Activated effector memory CD4-positive, alpha-beta T cell treated with anti-CD3 and anti-CD28 coated beads, Interleukin-2, amount 50 U/mL, for 16 hours (primary cell): ENCODE measurements at regions not wholly inside any gene's neighbourhood (a gene's known extent, or its start where the extent isn't known, plus 50 kb on each side); places are given as distances from the start of the nearest gene placed in this dataset.
A peak's percentile ranks its signal among the peaks of the same experiment; 100 is the strongest.

Experiments
- DNase-seq: peaks from one replicate; pipeline ENCODE4 v3.0.0-alpha.2; 2020

DNA sequence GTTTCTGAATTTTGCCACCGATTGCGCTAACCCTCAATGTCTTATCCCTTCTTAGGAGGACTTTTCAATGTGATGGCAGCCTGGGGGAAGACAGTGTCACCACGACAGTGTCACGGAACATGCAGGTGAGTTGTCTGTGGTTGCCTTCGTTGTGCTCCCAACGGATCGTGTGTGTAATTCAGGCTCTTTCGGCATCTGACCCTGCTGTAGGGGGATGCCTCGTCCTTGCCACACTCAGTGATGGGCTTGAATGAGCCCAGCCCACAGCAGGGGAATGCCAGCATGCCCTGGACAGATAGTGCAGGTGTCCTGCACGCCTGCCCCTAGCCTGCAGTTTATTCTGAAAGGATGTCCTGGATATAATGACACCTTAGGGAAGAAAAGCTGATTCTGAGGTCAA lies 123.8 kb upstream of the RTL1 start:
- no peak for DNase-seq

- DNase-seq = no peak
These were observed 124.4 kb upstream of the RTL1 start for GRCh38 chr14:101027966-101028365.

DNA sequence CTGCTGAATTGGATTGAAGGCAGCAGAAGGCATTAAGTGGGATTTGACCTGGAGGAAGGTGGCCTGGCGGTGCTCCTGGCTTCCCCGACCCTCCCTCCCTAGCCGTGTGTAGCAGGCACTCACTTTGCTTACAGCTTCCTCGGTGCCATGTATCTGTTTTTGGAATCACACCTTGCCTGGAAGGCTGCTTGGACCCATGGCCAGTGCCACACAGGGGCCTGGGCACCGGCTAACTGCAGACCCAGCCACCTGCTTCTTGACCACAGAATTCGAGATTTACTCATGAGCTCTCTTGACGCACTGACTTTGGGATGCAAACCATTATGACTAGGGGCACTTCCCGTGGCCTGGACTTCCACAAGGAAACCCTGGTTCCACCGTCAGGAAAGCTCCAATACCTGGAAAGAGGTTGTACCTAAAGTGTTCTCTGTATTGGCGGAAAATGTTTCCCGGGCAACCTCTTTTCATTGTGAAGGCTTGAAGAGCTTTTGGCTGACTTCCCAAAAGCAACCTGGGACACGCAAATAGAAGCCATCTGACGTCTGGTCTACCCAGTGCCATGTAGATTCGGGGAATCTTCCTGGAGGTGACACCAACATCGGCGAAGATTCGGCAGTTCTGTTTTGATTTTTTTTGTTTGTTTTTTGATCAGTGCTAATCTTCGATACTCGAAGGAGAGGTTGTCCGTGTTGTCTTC lies 125.6 kb upstream of the RTL1 start:
- DNase-seq = no peak

- no peak for DNase-seq
These were observed 126.3 kb upstream of the RTL1 start for GRCh38 chr14:101029668-101030290.

- DNase-seq = no peak
These were observed 127.1 kb upstream of the RTL1 start for GRCh38 chr14:101030586-101030985.

GRCh38 chr14:101031186-101031585 lies 127.7 kb upstream of the RTL1 start:
- no peak for DNase-seq

GRCh38 chr14:101031721-101032120 lies 128.2 kb upstream of the RTL1 start:
- no peak for DNase-seq

DNA sequence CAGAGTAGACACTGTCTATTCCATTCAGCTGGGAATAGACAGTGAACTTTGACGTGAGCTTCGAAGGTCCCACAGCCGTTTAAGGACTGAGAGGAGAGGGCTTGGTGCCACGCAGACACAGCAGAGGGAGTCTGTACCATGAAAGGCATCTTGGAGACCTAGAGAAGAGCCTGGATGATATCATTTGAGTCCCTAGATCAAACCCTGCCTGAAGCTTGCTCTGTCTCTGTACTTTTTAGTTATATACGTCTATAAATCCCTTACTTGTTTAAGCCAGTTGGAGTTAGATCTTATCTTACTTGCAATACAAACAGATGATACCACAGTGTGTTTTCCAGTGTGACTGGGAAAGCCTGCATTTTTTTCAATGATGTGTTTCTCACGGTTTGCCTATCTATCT lies 128.9 kb upstream of the RTL1 start:
- no peak for DNase-seq

- peak; percentile 28 for DNase-seq
These were observed 129.5 kb upstream of the RTL1 start for GRCh38 chr14:101033006-101033405.

- peak; percentile 49 for DNase-seq
These were observed 130.1 kb upstream of the RTL1 start for GRCh38 chr14:101033446-101034165.

DNA sequence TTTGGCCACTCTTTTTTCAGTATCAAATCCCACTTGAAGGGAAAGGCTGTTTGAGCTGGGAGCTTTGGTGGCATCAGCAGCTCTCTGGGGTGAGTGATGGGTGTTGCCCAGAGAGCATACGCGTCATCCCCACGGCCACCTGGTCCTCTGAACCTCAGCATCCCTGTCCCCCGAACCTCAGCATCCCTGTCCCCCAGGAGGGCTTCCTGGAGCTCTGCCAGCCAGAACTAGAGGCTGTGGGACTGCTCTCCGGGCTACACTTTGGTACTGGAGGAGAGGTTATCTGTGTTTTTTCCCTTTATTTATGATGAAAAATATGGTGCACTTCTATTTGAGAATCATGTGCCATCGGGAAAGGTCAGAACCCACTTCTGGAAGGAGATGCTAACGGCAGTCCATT lies 131.5 kb upstream of the RTL1 start:
- peak; percentile 6 for DNase-seq

- DNase-seq = peak; percentile 25
These were observed 132.1 kb upstream of the RTL1 start for GRCh38 chr14:101035466-101036225.

GRCh38 chr14:101037021-101037817 lies 133.7 kb upstream of the RTL1 start:
- DNase-seq = no peak

DNA sequence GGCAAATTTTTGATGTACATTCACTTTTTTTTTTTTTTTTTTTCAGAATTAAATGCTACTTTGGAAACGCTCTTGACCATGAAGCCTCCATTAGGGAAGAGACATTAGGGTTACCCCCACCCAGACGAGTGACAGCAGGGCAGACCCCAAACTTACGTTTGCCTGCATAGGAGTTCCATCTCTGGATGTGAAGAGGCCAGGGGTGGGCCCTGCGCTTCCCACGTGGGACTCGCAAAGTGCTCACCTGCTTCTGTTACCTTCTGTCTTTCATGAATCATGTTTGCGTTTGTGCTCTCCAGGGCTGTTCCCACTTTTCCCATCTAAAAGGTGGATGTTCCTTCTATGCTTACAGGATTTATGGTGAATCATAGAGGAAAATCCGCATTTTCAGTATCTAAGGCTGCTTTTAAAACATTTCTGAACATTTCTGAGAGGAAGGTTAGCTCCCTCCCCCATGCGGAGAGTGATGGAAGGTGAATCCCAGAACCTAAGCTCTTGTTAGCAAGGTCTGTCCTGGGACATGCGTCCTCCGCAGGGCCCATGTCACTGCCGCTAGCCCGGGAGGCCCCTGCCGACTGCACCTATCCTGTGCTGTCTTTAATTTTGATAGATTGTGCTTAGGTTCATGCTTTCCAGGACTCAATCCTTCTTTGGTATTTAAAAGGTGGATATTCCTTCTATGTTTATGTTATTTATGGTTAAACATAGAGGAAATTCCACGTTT lies 135.7 kb upstream of the RTL1 start:
- no peak for DNase-seq

DNA sequence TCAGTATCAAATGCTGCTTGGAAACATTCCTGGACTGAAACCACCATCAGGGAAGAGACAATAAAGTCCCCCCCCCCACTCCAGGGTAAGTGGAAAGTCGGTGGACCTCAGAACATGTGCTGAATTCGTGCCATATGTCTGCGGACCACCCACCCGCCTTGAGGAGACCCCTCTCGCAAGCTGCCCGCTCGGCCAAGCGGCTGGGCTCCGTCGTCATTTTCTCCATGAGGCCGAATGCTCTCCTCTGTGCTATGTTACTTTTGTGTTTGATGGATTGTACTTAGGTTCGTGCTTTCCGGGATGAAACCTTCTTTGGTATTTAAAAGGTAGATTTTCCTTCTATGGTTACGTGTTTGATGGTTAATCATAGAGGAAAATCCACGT lies 136.2 kb upstream of the RTL1 start:
- DNase-seq = no peak

DNA sequence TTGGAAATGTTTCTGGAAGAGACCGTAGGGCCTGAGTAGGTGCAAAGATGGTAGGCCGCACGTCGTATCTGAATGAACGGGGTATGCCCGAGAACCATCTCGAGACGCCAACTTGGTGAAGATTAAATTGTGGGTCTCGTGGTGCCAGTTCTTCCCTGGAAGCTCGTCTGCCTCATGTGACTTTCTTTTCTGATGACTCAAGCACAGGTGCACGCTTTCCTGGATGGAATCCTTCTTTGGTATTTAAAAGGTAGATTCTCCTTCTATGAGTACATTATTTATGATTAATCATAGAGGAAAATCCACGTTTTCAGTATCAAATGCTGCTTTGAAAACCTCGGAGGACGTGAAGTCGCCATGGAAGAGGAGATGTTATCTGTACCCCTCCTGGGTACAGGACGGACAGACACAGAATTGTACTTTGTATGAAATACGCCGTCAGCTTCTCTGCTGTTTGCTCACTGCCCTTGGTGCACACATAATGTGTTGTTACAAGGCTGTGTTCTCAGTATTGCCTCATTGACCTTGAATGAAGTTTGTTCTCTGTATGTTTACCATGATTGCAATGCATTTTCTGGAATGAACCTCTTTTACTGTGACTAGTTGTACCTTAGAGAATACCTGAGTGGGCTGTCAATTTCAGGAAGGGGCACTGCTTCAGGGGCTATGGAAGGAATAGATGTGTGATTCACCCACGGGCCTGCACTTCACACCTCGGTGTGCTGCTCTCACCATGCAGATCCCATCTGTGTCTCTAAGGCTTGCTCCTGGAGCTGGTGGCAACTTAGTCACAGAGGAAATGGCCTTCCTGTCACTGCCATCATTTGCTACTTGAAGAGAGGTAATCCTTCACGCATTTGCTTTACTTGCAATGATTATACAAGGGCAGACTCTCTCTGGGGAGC lies 137.3 kb upstream of the RTL1 start:
- no peak for DNase-seq

DNA sequence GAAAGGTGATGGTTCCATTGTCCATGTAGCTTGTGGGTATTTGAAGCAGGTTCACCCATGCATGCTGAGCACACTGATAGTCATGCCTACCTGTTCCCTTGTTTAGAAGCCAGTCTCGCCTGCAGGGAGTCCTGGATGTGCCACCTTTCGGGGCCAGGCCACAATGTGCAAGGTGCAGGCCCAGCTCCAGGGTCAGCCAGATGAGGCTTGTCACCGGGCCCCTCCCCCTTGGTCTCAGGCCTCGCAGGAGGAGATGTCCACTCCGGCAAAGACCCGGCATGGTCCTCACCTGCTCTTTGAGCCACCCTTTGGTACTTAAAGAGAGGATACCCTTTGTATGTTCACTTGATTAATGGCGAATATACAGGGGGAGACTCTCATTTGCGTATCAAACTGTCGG lies 140.4 kb upstream of the RTL1 start:
- no peak for DNase-seq

GRCh38 chr14:101044741-101045140 lies 141.2 kb upstream of the RTL1 start:
- no peak for DNase-seq

DNA sequence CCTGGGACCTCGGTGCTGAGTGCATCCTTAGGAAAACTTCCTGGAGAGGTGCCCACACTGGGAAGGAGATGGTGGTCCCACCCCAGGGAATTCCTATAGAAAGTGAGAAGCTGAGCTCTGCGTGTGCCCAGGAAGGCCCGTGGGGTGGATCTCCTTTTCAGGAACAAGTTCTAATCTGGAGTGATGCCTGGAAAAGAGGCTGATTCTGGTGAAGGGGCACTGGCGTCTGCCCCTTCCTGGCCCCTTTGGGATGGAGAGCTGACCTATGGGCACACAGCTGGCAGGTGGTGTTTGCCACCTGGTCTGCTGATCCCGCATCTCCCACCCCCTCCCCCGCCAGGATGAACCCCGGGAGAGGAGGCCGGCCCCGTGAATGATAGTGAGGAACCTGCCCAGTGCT lies 142.0 kb upstream of the RTL1 start:
- no peak for DNase-seq

- no peak for DNase-seq
These were observed 142.5 kb upstream of the RTL1 start for GRCh38 chr14:101046071-101046470.

- no peak for DNase-seq
These were observed 143.8 kb upstream of the RTL1 start for GRCh38 chr14:101047326-101047725.
